ENCODE measurements at regions not wholly inside any gene's neighbourhood (a gene's known extent, or its start where the extent isn't known, plus 50 kb on each side); places are given as distances from the start of the nearest gene placed in this dataset.

DNA sequence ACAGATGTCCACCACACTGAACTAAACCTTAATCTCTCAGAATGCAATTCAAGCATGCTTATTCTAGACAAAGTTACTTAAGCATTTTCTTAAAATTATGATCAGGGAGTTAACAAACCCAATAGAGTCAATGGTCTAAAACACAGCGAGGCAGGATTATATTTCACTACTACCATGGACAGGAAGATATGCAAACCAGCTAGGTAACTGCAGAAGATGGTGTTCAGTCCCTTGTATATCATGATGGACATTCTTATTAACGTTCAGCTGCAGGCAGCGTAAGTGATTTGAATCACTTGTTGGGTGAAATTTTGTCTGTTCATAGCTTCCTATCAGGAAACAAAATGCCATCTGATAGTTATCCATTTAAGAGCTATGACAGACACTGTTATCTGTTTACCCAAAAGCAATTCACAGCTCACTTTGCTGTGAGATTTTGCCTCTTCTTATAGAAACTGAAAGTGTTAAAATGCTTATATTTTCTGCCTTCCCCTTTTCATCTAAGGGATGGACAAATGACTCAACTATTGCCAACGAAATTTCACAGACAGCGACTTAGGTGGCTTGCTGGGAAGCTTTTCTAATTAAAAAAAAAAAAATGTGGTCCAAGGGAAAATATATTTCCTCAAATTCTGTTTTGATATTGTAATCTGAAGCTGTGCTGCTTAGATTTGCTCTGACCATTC, 591.9 kb downstream of the DACH1 start:
- Mint-ChIP-seq H3K27me3 (no peaks in the 10 kb centered on the region), H3K27ac (no peak overlapping the region), H3K9me3 (no peaks in the 10 kb centered on the region), H3K4me1 (ENCODE audit: low read depth) (no peaks in the 10 kb centered on the region), H3K4me3 (no peak overlapping the region), H3K36me3 (ENCODE audit: low read depth) (no peaks in the 10 kb centered on the region)
- DNase-seq: no peak

DNA sequence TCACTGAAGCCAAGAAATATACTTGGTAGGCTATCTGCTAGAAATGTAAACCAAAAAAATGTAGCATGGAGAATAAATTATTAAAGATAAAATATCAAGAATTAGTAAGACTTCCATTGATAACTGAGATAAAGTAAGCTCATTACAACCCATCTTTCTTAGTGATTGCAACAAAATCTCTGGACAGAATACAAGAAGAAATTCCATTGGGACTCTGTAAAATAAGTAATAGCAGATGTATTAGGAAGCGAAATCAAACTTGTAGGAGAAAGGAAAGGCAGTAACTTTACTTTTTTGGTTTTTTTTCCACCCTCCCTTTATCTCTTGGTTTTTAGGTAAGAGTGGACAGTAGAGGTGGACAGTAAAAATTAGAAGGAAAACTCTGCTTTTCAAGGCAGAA, 605.7 kb downstream of the DACH1 start:
- DNase-seq: no peak
- Mint-ChIP-seq H3K27me3 (peaks cover 10% of the 10 kb centered on the region), H3K4me3 (no peak overlapping the region), H3K9me3 (no peaks in the 10 kb centered on the region), H3K27ac (no peak overlapping the region), H3K4me1 (ENCODE audit: low read depth) (no peaks in the 10 kb centered on the region), H3K36me3 (ENCODE audit: low read depth) (no peaks in the 10 kb centered on the region)

DNA sequence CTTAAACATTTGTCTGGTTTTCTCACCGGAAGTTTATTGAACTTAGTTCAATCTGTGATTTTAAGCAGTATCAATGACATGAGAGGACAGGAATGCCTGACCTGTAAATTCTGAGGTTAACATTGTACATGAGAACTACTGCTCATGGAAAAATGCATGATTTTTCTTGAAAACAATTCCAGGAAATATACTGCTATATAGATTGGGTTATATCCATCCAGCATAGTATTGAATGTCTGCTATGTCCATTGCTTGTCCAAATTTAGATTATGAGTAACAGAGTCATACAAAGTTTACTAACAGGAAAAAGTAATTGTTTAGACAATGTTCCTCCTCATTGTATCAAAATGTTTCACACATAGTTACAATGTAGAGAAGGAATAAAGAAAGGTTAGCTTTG, 606.8 kb downstream of the DACH1 start:
- Mint-ChIP-seq H3K4me1 (ENCODE audit: low read depth) (no peaks in the 10 kb centered on the region), H3K27ac (no peak overlapping the region), H3K27me3 (peaks cover 10% of the 10 kb centered on the region), H3K4me3 (no peak overlapping the region), H3K9me3 (no peaks in the 10 kb centered on the region), H3K36me3 (ENCODE audit: low read depth) (no peaks in the 10 kb centered on the region)
- DNase-seq: no peak

DNA sequence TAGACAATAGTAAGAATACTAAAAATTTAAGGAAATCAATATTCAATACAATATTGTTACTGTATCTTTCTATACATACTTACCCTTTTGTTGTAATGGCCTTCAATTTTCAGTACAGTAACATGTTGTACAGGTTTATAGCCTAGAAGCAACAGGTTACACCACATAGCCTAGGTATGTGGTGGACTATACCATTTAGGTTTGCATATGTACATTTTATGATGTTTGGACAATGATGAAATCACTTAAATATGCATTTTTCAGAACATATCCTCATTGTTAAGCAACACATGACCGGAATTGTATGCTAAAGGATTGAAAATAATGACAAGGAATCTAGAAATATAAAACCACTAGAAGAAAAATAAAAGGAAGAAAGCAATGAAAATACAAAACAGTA, 611.4 kb downstream of the DACH1 start:
- DNase-seq: no peak
- Mint-ChIP-seq H3K4me3 (no peak overlapping the region), H3K27me3 (no peaks in the 10 kb centered on the region), H3K4me1 (ENCODE audit: low read depth) (no peaks in the 10 kb centered on the region), H3K9me3 (no peaks in the 10 kb centered on the region), H3K36me3 (ENCODE audit: low read depth) (no peaks in the 10 kb centered on the region), H3K27ac (no peak overlapping the region)

DNA sequence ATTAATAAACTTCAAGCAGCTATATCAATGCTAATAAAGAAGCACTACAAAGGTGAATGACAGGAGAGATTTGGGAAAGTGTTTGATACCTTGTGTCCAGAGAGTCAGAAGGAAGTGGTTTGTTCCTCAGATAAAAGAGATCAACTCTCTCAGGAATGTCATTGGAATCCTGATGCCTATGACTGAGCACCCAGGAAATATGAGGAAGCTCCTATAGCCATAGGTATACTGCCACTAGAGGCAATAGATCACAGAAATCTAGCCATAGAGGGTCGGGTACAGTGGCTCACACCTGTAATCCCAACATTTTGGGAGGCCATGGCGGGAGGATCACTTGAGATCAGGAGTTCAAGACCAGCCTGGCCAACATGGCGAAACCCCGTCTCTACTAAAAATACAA, 612.6 kb downstream of the DACH1 start:
- H3K4me1 Mint-ChIP-seq (ENCODE audit: low read depth): no peaks in the 10 kb centered on the region
- no peaks in the 10 kb centered on the region for H3K27me3 Mint-ChIP-seq
- DNase-seq: no peak
- H3K4me3 Mint-ChIP-seq: no peak overlapping the region
- no peak overlapping the region for H3K27ac Mint-ChIP-seq
- H3K36me3 Mint-ChIP-seq (ENCODE audit: low read depth): no peaks in the 10 kb centered on the region
- H3K9me3 Mint-ChIP-seq: no peaks in the 10 kb centered on the region

DNA sequence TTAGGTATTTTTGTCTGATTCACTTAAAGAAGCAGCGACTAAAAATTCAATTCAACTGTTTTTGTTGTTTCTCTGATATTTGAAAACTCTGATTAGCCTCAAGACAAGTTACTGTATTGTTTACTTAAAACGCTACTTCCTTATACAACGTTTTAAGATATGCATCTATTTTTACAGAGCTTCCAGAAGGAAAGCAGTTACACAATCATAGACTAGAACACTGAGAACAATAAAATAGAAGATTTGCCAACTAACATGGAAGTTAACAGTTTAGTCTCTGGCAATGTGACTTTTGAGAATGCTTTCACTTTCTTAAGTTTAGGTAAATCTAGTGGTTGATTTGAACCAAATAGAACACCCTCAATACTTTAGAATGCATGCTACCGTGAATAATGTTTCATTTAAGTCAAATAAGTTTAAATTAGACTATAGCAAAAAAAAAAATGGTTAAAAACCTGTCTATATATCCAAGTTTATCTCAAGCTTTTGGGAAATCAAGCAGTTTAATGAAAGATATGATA, 614.8 kb downstream of the DACH1 start:
- no peaks in the 10 kb centered on the region for H3K27me3 Mint-ChIP-seq
- no peak overlapping the region for H3K27ac Mint-ChIP-seq
- H3K36me3 Mint-ChIP-seq (ENCODE audit: low read depth): no peaks in the 10 kb centered on the region
- DNase-seq: no peak
- H3K9me3 Mint-ChIP-seq: no peaks in the 10 kb centered on the region
- H3K4me1 Mint-ChIP-seq (ENCODE audit: low read depth): no peaks in the 10 kb centered on the region
- H3K4me3 Mint-ChIP-seq: no peak overlapping the region

DNA sequence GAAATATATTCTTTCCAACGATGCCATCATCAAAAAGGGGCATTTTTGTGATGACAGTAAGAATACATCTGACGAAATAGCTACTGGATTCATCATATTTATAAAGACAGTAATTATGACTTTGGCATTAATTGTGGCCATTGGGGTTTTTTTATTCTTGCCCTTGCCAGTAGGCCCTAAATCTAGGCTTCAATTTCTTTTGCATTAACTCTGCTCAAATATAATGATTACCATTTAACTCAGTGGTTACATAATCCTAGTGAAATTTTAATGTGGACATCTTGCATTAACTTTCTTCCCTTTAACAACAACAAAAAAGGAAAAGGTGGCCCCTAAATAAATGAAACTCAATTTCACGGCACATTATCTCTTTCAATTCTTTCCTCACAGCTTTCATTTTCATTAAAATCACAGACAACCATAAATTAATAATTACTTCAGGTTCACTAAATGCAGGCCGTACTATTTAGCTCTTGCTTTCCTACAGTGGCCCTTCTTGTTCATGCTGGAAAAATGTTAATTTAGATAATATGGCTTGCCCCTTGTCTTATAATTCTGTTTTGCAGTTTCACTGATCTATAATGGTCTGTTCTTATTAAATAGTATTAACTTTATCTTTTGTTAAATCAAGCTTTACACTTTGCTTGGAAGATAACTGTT, 615.6 kb downstream of the DACH1 start:
- DNase-seq: no peak
- H3K27ac Mint-ChIP-seq: no peak overlapping the region

DNA sequence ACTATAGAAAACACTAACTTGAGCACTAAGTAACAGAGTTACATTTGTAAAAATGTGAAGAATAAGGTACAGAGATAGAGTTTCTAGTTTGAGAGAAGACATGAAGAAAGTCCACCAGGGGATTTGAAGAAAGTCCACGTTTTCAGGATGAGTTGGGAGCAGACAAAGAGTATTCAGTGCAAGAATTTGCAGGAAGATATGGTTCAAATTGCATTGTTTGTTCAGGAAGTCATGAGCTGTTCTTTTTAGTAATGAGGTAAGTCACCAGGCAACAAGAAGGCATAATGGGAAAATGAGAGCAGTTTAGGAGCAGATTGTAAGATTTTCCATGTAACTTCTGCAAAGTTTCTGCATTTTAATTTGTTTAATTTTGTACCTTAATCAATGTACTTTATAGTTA, 618.0 kb downstream of the DACH1 start:
- DNase-seq: no peak
- Mint-ChIP-seq H3K4me1 (ENCODE audit: low read depth) (no peaks in the 10 kb centered on the region), H3K9me3 (no peaks in the 10 kb centered on the region), H3K36me3 (ENCODE audit: low read depth) (no peaks in the 10 kb centered on the region), H3K27me3 (no peaks in the 10 kb centered on the region), H3K27ac (no peak overlapping the region), H3K4me3 (no peak overlapping the region)

More for the DNA sequence above, 615.6 kb downstream of the DACH1 start:
- Mint-ChIP-seq H3K9me3 (no peaks in the 10 kb centered on the region), H3K4me3 (no peak overlapping the region), H3K36me3 (ENCODE audit: low read depth) (no peaks in the 10 kb centered on the region), H3K27me3 (no peaks in the 10 kb centered on the region), H3K4me1 (ENCODE audit: low read depth) (no peaks in the 10 kb centered on the region)

DNA sequence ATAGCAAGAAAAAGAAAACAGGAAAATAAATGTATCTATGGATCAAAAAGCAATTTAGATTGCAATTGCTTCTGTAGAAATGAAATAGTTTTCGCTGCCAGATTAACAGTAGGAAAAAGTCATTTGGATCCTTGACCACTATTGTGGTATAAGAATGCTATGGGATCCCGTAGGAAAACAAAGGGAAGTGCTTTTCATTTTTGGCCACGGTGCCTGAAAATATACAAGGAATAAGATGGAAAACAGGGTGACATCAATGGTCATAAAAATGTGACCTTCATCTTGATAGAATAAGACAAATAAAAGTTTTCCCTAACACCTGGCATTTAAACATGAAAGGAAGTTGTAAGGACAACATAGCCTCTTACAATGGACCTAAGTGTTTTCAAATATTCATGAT, 622.8 kb downstream of the DACH1 start:
- H3K4me3 Mint-ChIP-seq: no peak overlapping the region
- H3K4me1 Mint-ChIP-seq (ENCODE audit: low read depth): no peaks in the 10 kb centered on the region

DNA sequence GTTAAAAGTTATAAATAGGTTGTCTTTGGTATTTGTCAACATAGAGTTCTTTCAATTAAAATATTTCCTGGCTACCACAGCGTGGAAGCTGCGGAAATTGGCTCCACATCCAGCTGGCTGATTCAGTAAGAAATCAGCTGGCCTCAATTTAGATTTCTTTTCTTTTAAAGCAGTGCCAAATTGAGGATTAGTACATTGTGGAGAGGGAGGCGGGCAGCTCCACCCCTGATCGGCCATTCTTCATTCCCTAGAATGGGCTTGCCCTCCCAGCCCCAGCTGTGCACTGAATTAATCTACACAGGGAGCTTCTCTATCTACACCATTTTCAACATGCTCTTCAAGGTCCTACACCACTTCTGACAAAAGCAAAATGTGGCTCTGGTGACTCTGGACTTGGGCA, 624.8 kb downstream of the DACH1 start:
- H3K36me3 Mint-ChIP-seq (ENCODE audit: low read depth): no peaks in the 10 kb centered on the region
- no peak for DNase-seq
- H3K9me3 Mint-ChIP-seq: no peaks in the 10 kb centered on the region
- no peaks in the 10 kb centered on the region for H3K27me3 Mint-ChIP-seq
- no peaks in the 10 kb centered on the region for H3K4me1 Mint-ChIP-seq (ENCODE audit: low read depth)
- no peak overlapping the region for H3K27ac Mint-ChIP-seq
- no peak overlapping the region for H3K4me3 Mint-ChIP-seq

More for the DNA sequence above, 622.8 kb downstream of the DACH1 start:
- no peaks in the 10 kb centered on the region for H3K27me3 Mint-ChIP-seq
- H3K36me3 Mint-ChIP-seq (ENCODE audit: low read depth): no peaks in the 10 kb centered on the region
- no peaks in the 10 kb centered on the region for H3K9me3 Mint-ChIP-seq
- no peak for DNase-seq
- no peak overlapping the region for H3K27ac Mint-ChIP-seq

DNA sequence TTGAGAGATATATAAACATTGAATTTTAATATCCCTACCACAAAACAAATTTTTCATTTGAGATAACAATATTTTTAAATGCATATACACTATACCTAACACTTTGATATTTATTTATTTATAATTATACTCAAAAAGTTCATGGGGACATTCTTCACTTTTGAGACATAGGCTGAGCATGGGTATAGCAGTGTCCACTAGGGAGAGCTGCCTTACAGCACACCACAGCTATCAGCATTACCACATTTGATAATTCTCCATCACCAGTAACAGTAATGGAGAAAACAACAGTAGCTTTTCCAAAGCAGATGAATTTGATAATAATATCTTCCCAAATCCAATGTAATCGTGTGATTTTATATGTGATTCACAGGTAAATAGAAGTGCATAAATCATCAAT, 626.1 kb downstream of the DACH1 start:
- Mint-ChIP-seq H3K36me3 (ENCODE audit: low read depth) (no peaks in the 10 kb centered on the region), H3K4me1 (ENCODE audit: low read depth) (no peaks in the 10 kb centered on the region), H3K9me3 (no peaks in the 10 kb centered on the region), H3K27me3 (no peaks in the 10 kb centered on the region), H3K27ac (no peak overlapping the region), H3K4me3 (no peak overlapping the region)
- no peak for DNase-seq

DNA sequence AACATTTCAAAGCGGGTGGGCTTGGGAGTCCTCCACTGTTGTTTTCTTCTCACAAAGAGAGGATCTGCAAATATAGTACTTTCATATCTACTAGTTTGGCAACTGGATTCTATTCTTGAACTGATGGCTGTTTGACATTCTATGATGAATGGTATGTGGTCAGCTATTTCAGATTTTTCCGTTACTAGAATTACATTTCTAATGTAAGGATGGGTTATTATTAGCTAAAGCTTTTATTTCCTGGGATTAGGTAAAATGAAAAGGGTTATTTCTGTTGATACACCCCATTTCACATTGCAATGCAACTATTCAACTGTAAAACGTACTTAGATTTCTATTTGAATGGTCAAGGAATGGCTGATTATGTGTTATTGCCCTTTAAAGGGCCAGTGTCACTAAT, 629.7 kb downstream of the DACH1 start:
- Mint-ChIP-seq H3K27ac (no peak overlapping the region), H3K36me3 (ENCODE audit: low read depth) (no peaks in the 10 kb centered on the region), H3K9me3 (no peaks in the 10 kb centered on the region), H3K27me3 (no peaks in the 10 kb centered on the region), H3K4me3 (no peak overlapping the region), H3K4me1 (ENCODE audit: low read depth) (no peaks in the 10 kb centered on the region)
- DNase-seq: no peak

DNA sequence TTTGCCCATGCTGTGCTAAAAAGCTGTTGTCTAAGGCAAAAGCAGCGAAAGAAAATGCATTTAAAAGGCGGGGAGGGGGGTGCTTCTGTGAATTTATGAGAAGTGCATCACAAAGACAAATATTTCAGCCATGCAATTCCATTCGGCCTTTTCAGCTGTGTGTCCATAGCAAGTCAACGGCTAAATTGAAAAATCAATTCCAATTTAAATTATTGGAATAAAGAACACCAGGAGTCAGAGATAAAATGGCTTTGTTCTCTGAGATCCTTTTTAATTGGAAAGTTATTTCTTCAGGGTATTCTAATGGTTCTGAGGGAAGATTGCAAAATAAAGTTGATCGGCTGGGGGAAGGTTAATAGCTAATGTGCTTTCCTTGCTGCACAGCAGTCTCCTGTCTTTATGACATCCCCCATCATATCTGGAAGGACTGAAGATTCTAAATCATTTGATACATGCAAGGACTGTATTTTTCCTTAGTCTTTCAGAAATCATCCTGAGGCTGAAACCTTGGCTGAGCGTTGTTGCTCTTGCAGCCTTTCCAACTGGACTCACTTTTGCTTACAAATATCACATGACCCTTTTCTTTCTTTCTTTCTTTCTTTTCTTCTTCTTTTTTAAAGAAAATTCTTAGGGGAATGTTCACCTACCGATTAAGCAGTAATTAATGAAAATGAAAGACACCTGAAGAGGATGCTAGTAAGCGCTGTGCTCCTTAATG, 647.1 kb downstream of the DACH1 start:
- no peak for DNase-seq
- H3K36me3 Mint-ChIP-seq (ENCODE audit: low read depth): no peaks in the 10 kb centered on the region
- H3K27me3 Mint-ChIP-seq: no peaks in the 10 kb centered on the region
- no peak overlapping the region for H3K27ac Mint-ChIP-seq
- H3K4me3 Mint-ChIP-seq: no peak overlapping the region
- H3K9me3 Mint-ChIP-seq: no peaks in the 10 kb centered on the region
- no peaks in the 10 kb centered on the region for H3K4me1 Mint-ChIP-seq (ENCODE audit: low read depth)

DNA sequence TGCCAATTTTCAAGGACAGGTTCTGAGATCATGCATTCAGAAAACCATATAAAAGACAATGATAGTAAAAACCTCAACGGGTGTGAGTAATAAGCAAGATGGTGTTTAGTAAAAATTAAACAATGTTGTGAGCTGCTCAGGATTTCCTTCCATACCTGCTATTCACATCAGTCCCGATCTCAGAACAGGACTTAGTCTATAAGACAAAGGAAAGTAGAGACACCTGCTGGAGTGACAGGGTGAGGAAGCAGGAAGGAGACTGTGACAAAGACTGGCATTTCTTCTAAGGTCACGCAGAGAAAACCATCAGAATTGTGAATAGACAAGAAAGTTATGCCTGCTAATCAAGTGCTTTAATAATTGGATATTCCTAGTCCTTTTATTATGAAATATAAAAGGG, 648.0 kb downstream of the DACH1 start:
- Mint-ChIP-seq H3K27ac (no peak overlapping the region), H3K27me3 (no peaks in the 10 kb centered on the region), H3K36me3 (ENCODE audit: low read depth) (no peaks in the 10 kb centered on the region), H3K4me1 (ENCODE audit: low read depth) (no peaks in the 10 kb centered on the region), H3K9me3 (no peaks in the 10 kb centered on the region), H3K4me3 (no peak overlapping the region)
- DNase-seq: no peak

DNA sequence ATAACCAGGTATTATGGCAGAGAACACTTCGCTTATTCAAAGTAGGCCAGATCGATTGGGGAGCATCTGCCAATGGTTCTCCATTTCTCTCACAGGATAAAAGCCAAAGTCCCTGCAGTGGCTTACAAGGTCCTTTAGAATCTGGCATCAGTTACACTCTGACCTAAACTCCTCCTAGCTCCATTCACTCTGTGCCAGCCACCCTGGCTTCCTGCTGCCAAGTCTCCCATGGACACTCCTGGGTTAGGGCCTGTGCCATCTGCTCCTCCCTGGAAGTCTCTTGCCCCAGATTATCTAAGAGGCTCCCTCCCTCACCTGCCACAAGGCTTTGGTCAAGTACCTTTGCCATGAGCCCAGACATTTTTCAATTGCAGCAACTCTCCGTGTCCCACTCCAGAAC, 649.2 kb downstream of the DACH1 start:
- Mint-ChIP-seq H3K9me3 (no peaks in the 10 kb centered on the region), H3K27me3 (no peaks in the 10 kb centered on the region), H3K27ac (no peak overlapping the region), H3K4me1 (ENCODE audit: low read depth) (no peaks in the 10 kb centered on the region), H3K4me3 (no peak overlapping the region), H3K36me3 (ENCODE audit: low read depth) (no peaks in the 10 kb centered on the region)
- DNase-seq: no peak
